Activated naive CD8-positive, alpha-beta T cell treated with anti-CD3 and anti-CD28 coated beads for 36 hours (primary cell): ENCODE measurements at regions not wholly inside any gene's neighbourhood (a gene's known extent, or its start where the extent isn't known, plus 50 kb on each side); places are given as distances from the start of the nearest gene placed in this dataset.

Source experiments
- DNase-seq: peaks from one replicate; pipeline ENCODE4 v3.0.0; 2021
- H3K27ac Mint-ChIP-seq: one replicate; pipeline ENCODE4 v1.8.0; 2022; ENCODE audit warnings: mild to moderate bottlenecking, moderate library complexity, mixed read lengths
- H3K27me3 Mint-ChIP-seq: one replicate; pipeline ENCODE4 v1.8.0; 2022; ENCODE audit warnings: mild to moderate bottlenecking, mixed read lengths
- H3K36me3 Mint-ChIP-seq: one replicate; pipeline ENCODE4 v1.8.0; 2021; ENCODE audit warnings: mild to moderate bottlenecking, mixed read lengths
- H3K4me1 Mint-ChIP-seq: one replicate; pipeline ENCODE4 v1.8.0; 2021; ENCODE audit warnings: mixed read lengths
- H3K4me3 Mint-ChIP-seq: one replicate; pipeline ENCODE4 v1.8.0; 2022; ENCODE audit warnings: mild to moderate bottlenecking, moderate library complexity, mixed read lengths
- H3K9me3 Mint-ChIP-seq: one replicate; pipeline ENCODE4 v1.8.0; 2022; ENCODE audit warnings: mixed read lengths

- H3K27me3 Mint-ChIP-seq, result no peaks in the 10 kb centered on the region
- no peaks in the 10 kb centered on the region for H3K9me3 Mint-ChIP-seq
- peaks cover 23% of the 10 kb centered on the region for H3K36me3 Mint-ChIP-seq
- peaks cover 7% of the 10 kb centered on the region for H3K4me1 Mint-ChIP-seq
- no peak overlapping the region for H3K27ac Mint-ChIP-seq
- DNase-seq, result no peak
- no peak overlapping the region for H3K4me3 Mint-ChIP-seq
Observed at GRCh38 chr17:77676237-77676661, 282.3 kb upstream of the TNRC6C start.

GRCh38 chr17:77677211-77677610, 281.3 kb upstream of the TNRC6C start:
- no peak overlapping the region for H3K4me3 Mint-ChIP-seq
- no peak for DNase-seq
- no peak overlapping the region for H3K27ac Mint-ChIP-seq
- H3K27me3 Mint-ChIP-seq, result no peaks in the 10 kb centered on the region
- H3K4me1 Mint-ChIP-seq, result peaks cover 2% of the 10 kb centered on the region
- no peaks in the 10 kb centered on the region for H3K9me3 Mint-ChIP-seq
- H3K36me3 Mint-ChIP-seq, result peaks cover 16% of the 10 kb centered on the region

GRCh38 chr17:77677630-77678029, 280.9 kb upstream of the TNRC6C start:
- DNase-seq, result no peak
- H3K36me3 Mint-ChIP-seq, result peaks cover 13% of the 10 kb centered on the region
- no peaks in the 10 kb centered on the region for H3K9me3 Mint-ChIP-seq
- H3K4me1 Mint-ChIP-seq, result peaks cover 2% of the 10 kb centered on the region
- no peak overlapping the region for H3K27ac Mint-ChIP-seq
- no peak overlapping the region for H3K4me3 Mint-ChIP-seq
- H3K27me3 Mint-ChIP-seq, result no peaks in the 10 kb centered on the region

GRCh38 chr17:77679589-77679988, 278.9 kb upstream of the TNRC6C start:
- Mint-ChIP-seq H3K4me1 (no peaks in the 10 kb centered on the region), H3K27ac (no peak overlapping the region), H3K4me3 (no peak overlapping the region), H3K36me3 (peaks cover 5% of the 10 kb centered on the region), H3K27me3 (no peaks in the 10 kb centered on the region), H3K9me3 (no peaks in the 10 kb centered on the region)
- no peak for DNase-seq

- no peak overlapping the region for H3K4me3 Mint-ChIP-seq
- no peaks in the 10 kb centered on the region for H3K9me3 Mint-ChIP-seq
- H3K36me3 Mint-ChIP-seq, result peaks cover 3% of the 10 kb centered on the region
- H3K27ac Mint-ChIP-seq, result no peak overlapping the region
- no peaks in the 10 kb centered on the region for H3K27me3 Mint-ChIP-seq
- H3K4me1 Mint-ChIP-seq, result no peaks in the 10 kb centered on the region
- no peak for DNase-seq
Observed at GRCh38 chr17:77681861-77682260, 276.6 kb upstream of the TNRC6C start.

GRCh38 chr17:77684803-77685798, 273.4 kb upstream of the TNRC6C start:
- H3K27me3 Mint-ChIP-seq, result no peaks in the 10 kb centered on the region
- peaks cover 1% of the 10 kb centered on the region for H3K36me3 Mint-ChIP-seq
- H3K4me1 Mint-ChIP-seq, result no peaks in the 10 kb centered on the region
- no peak overlapping the region for H3K27ac Mint-ChIP-seq
- no peak overlapping the region for H3K4me3 Mint-ChIP-seq
- no peak for DNase-seq
- no peaks in the 10 kb centered on the region for H3K9me3 Mint-ChIP-seq

- Mint-ChIP-seq H3K36me3 (peaks cover 1% of the 10 kb centered on the region), H3K9me3 (no peaks in the 10 kb centered on the region), H3K4me1 (peaks cover 5% of the 10 kb centered on the region), H3K4me3 (no peak overlapping the region), H3K27me3 (no peaks in the 10 kb centered on the region), H3K27ac (no peak overlapping the region)
- no peak for DNase-seq
Observed at GRCh38 chr17:77685881-77686486, 272.5 kb upstream of the TNRC6C start.

- peaks cover 4% of the 10 kb centered on the region for H3K27me3 Mint-ChIP-seq
- H3K27ac Mint-ChIP-seq, result no peak overlapping the region
- H3K4me1 Mint-ChIP-seq, result peaks cover 12% of the 10 kb centered on the region
- no peak overlapping the region for H3K4me3 Mint-ChIP-seq
- DNase-seq, result no peak
- no peaks in the 10 kb centered on the region for H3K9me3 Mint-ChIP-seq
- peaks cover 1% of the 10 kb centered on the region for H3K36me3 Mint-ChIP-seq
Observed at GRCh38 chr17:77686903-77687302, 271.6 kb upstream of the TNRC6C start.

- H3K4me3 Mint-ChIP-seq, result no peak overlapping the region
- H3K36me3 Mint-ChIP-seq, result peaks cover 1% of the 10 kb centered on the region
- peaks cover 16% of the 10 kb centered on the region for H3K4me1 Mint-ChIP-seq
Observed at GRCh38 chr17:77687417-77687816, 271.1 kb upstream of the TNRC6C start.

GRCh38 chr17:77687921-77688320, 270.6 kb upstream of the TNRC6C start:
- Mint-ChIP-seq H3K36me3 (peaks cover 1% of the 10 kb centered on the region), H3K4me1 (peaks cover 21% of the 10 kb centered on the region), H3K4me3 (no peak overlapping the region)

More at GRCh38 chr17:77687417-77687816, 271.1 kb upstream of the TNRC6C start:
- no peak for DNase-seq
- Mint-ChIP-seq H3K9me3 (no peaks in the 10 kb centered on the region), H3K27me3 (peaks cover 4% of the 10 kb centered on the region), H3K27ac (no peak overlapping the region)

GRCh38 chr17:77688369-77688768, 270.1 kb upstream of the TNRC6C start:
- no peak for DNase-seq
- Mint-ChIP-seq H3K4me3 (no peak overlapping the region), H3K27ac (no peak overlapping the region), H3K27me3 (peaks cover 4% of the 10 kb centered on the region), H3K4me1 (peaks cover 22% of the 10 kb centered on the region), H3K36me3 (peaks cover 1% of the 10 kb centered on the region), H3K9me3 (no peaks in the 10 kb centered on the region)

More at GRCh38 chr17:77687921-77688320, 270.6 kb upstream of the TNRC6C start:
- no peak for DNase-seq
- H3K27ac Mint-ChIP-seq, result no peak overlapping the region
- H3K27me3 Mint-ChIP-seq, result peaks cover 4% of the 10 kb centered on the region
- H3K9me3 Mint-ChIP-seq, result no peaks in the 10 kb centered on the region

- DNase-seq, result no peak
- H3K4me1 Mint-ChIP-seq, result peaks cover 26% of the 10 kb centered on the region
- H3K36me3 Mint-ChIP-seq, result no peaks in the 10 kb centered on the region
- peak overlapping the region; percentile 40 for H3K4me3 Mint-ChIP-seq
- no peaks in the 10 kb centered on the region for H3K9me3 Mint-ChIP-seq
- H3K27ac Mint-ChIP-seq, result peak overlapping the region; percentile 22
- peaks cover 7% of the 10 kb centered on the region for H3K27me3 Mint-ChIP-seq
Observed at GRCh38 chr17:77690271-77691161, 268.0 kb upstream of the TNRC6C start.

GRCh38 chr17:77691216-77692085, 267.1 kb upstream of the TNRC6C start:
- DNase-seq, result no peak
- no peaks in the 10 kb centered on the region for H3K36me3 Mint-ChIP-seq
- no peak overlapping the region for H3K27ac Mint-ChIP-seq
- no peaks in the 10 kb centered on the region for H3K9me3 Mint-ChIP-seq
- peaks cover 11% of the 10 kb centered on the region for H3K27me3 Mint-ChIP-seq
- H3K4me1 Mint-ChIP-seq, result peaks cover 27% of the 10 kb centered on the region
- H3K4me3 Mint-ChIP-seq, result no peak overlapping the region

GRCh38 chr17:77692571-77693161, 265.8 kb upstream of the TNRC6C start:
- Mint-ChIP-seq H3K36me3 (no peaks in the 10 kb centered on the region), H3K27ac (no peak overlapping the region), H3K4me1 (peaks cover 29% of the 10 kb centered on the region), H3K27me3 (peaks cover 11% of the 10 kb centered on the region), H3K9me3 (no peaks in the 10 kb centered on the region), H3K4me3 (no peak overlapping the region)
- peak; percentile 12 for DNase-seq
